ENCODE measurements at regions not wholly inside any gene's neighbourhood (a gene's known extent, or its start where the extent isn't known, plus 50 kb on each side); places are given as distances from the start of the nearest gene placed in this dataset.

- TF ChIP-seq, protein P1, sequence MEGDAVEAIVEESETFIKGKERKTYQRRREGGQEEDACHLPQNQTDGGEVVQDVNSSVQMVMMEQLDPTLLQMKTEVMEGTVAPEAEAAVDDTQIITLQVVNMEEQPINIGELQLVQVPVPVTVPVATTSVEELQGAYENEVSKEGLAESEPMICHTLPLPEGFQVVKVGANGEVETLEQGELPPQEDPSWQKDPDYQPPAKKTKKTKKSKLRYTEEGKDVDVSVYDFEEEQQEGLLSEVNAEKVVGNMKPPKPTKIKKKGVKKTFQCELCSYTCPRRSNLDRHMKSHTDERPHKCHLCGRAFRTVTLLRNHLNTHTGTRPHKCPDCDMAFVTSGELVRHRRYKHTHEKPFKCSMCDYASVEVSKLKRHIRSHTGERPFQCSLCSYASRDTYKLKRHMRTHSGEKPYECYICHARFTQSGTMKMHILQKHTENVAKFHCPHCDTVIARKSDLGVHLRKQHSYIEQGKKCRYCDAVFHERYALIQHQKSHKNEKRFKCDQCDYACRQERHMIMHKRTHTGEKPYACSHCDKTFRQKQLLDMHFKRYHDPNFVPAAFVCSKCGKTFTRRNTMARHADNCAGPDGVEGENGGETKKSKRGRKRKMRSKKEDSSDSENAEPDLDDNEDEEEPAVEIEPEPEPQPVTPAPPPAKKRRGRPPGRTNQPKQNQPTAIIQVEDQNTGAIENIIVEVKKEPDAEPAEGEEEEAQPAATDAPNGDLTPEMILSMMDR (conservative IDR thresholded peaks at IDR 0.05; ENCODE audit: low read depth, low read length), result no peak
- no peak for TF ChIP-seq EZH2 (IDR thresholded peaks at IDR 0.05; ENCODE audit: low read length, unreplicated experiment)
Measured at GRCh38 chrX:97867266-97867665, 983.6 kb downstream of the RPA4 start.
